CD4-positive, alpha-beta memory T cell (primary cell): ENCODE measurements at regions not wholly inside any gene's neighbourhood (a gene's known extent, or its start where the extent isn't known, plus 50 kb on each side); places are given as distances from the start of the nearest gene placed in this dataset.
"Not testable (repeated sequence)": the region's sequence is repeated elsewhere in the genome, so short reads cannot be mapped to it uniquely, and the experiment has no call there.

Experiments
- CTCF ChIA-PET: fragments of 350-600 bp; sonication (Branson Sonifier 250); formaldehyde crosslinking; loops from one replicate; lab custom pipeline; 2021; ENCODE audit warnings: inconsistent platforms; ENCODE audit not compliant: partially characterized antibody; lab: Charles Lee
- POLR2A ChIA-PET: fragments of 350-600 bp; sonication (Branson Sonifier 250); formaldehyde crosslinking; loops from one replicate; lab custom pipeline; 2021; ENCODE audit not compliant: partially characterized antibody; lab: Charles Lee
- DNase-seq, 5 donors: peaks; one replicate each; pipeline versions ENCODE4 v3.0.0 to v3.0.0-alpha.2; 2020 to 2022; ENCODE audit warnings: mixed read lengths in 1 of 5
- H3K27ac ChIP-seq: one replicate; pipeline ENCODE4 v1.7.0; 2013; ENCODE audit warnings: low read depth, low read length
- H3K27me3 ChIP-seq: 2 replicates; pipeline ENCODE4 v1.7.0; 2013; ENCODE audit warnings: mild to moderate bottlenecking, low read length, moderate library complexity; ENCODE audit not compliant: insufficient read depth
- H3K36me3 ChIP-seq: 2 replicates; pipeline ENCODE4 v1.7.0; 2013; ENCODE audit warnings: mild to moderate bottlenecking, low read length, moderate library complexity; ENCODE audit not compliant: insufficient read depth
- H3K4me1 ChIP-seq: 2 replicates; pipeline ENCODE4 v1.7.0; 2013; ENCODE audit warnings: mild to moderate bottlenecking, low read length, moderate library complexity; ENCODE audit not compliant: insufficient read depth
- H3K4me3 ChIP-seq, 2 donors: one replicate each; pipeline ENCODE4 v1.7.0; 2013; ENCODE audit warnings: low read length in 2 of 2, mild to moderate bottlenecking in 1 of 2
- H3K9me3 ChIP-seq, 2 donors: one replicate each; pipeline ENCODE4 v1.7.0; 2013; ENCODE audit warnings: low read length in 2 of 2, control low read depth in 1 of 2; ENCODE audit not compliant: control insufficient read depth in 1 of 2
- H3K27ac Mint-ChIP-seq, 7 donors: one replicate each; pipeline ENCODE4 v1.8.0; 2020 to 2021; ENCODE audit warnings: mixed read lengths in 7 of 7, mild to moderate bottlenecking in 6 of 7, inconsistent platforms in 3 of 7, moderate library complexity in 3 of 7
- H3K27me3 Mint-ChIP-seq, 2 donors: one replicate each; pipeline ENCODE4 v1.8.0; 2020 to 2021; ENCODE audit warnings: mixed read lengths in 2 of 2
- H3K36me3 Mint-ChIP-seq, 2 donors: one replicate each; pipeline ENCODE4 v1.8.0; 2020 to 2021; ENCODE audit warnings: mixed read lengths in 2 of 2, inconsistent platforms in 1 of 2, mild to moderate bottlenecking in 1 of 2
- H3K4me1 Mint-ChIP-seq, 4 donors: one replicate each; pipeline ENCODE4 v1.8.0; 2020 to 2021; ENCODE audit warnings: mixed read lengths in 4 of 4, mild to moderate bottlenecking in 1 of 4
- H3K4me3 Mint-ChIP-seq, 8 donors: one replicate each; pipeline ENCODE4 v1.8.0; 2020 to 2021; ENCODE audit warnings: mixed read lengths in 8 of 8, mild to moderate bottlenecking in 7 of 8, moderate library complexity in 6 of 8, inconsistent platforms in 3 of 8
- H3K9me3 Mint-ChIP-seq, 8 donors: one replicate each; pipeline ENCODE4 v1.8.0; 2020 to 2021; ENCODE audit warnings: mixed read lengths in 8 of 8, mild to moderate bottlenecking in 5 of 8, inconsistent platforms in 3 of 8, moderate library complexity in 1 of 8
- intact Hi-C: fragments of 100-400 bp; cut with micrococcal nuclease; formaldehyde crosslinking; loops from one replicate; pipeline ENCODE4 v1.15.1; 2023

DNA sequence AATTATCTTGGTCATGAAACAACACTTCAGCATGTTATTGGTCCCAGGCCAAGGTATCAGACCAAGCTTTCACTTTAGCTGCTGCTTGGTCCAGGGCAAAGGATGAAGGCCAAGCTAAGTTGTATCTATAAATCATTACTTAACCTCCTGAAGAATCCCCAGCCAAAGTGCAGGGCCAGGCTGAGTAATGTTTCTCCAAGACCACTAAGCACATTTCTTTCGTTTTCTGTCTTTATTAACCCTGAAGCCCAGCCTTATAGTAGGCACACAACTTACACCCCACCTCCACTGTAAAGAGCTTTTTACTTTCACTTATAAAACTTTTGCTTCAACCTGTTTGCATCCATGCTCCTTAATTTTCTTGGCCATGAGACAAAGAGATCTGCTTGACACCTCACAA, 167.3 kb downstream of the RBMY1A1 start:
- H3K9me3 Mint-ChIP-seq, H3K4me3 Mint-ChIP-seq, H3K36me3 Mint-ChIP-seq, POLR2A ChIA-PET, H3K4me3 ChIP-seq, H3K27me3 ChIP-seq, DNase-seq, H3K27ac ChIP-seq, intact Hi-C loops, H3K36me3 ChIP-seq, CTCF ChIA-PET, H3K9me3 ChIP-seq, H3K4me1 Mint-ChIP-seq, H3K27ac Mint-ChIP-seq, H3K4me1 ChIP-seq, H3K27me3 Mint-ChIP-seq: not testable (repeated sequence)

DNA sequence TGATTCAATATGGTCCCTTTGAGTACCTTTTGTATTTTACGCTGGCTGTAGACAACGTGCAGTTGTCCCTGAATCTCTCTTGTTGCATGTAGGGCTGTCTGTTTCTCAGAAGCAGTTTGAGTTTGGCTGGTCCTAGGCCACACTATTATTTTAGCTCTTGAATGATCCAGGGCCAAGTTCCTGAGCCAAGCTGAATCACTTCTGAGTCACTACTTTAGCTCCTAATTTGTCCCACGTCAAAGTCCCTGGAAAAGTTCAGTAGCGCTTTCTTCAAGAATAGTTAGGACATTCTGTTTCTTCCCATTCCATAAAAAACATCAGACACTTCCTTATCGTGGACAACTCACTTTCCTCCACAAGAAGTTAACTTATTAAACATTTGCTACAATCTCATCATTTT, 168.2 kb downstream of the RBMY1A1 start:
- H3K9me3 ChIP-seq, H3K27ac Mint-ChIP-seq, H3K27me3 ChIP-seq, H3K4me3 ChIP-seq, H3K4me3 Mint-ChIP-seq, POLR2A ChIA-PET, H3K27ac ChIP-seq, H3K9me3 Mint-ChIP-seq, H3K36me3 ChIP-seq, H3K4me1 ChIP-seq, H3K4me1 Mint-ChIP-seq, intact Hi-C loops, H3K36me3 Mint-ChIP-seq, H3K27me3 Mint-ChIP-seq, CTCF ChIA-PET, DNase-seq: not testable (repeated sequence)

DNA sequence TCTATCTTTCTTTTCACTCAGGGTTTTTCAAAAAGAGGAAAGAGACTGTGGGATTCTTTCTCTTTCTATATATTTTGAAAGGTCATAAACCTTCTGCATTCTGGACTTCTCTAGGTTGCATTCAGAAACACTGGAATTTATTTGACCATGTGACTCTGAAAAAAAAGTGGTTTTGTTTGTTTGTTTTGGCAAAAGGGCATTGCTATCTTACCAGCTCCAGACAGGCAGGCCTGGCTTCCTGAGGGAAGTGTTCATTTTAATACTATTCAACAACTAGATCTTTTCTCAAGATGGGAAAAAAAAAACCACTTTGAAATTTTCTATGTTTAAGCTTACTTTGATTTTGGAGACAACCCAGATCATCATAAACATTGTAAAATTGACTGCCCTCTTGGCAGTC, 170.6 kb downstream of the RBMY1A1 start:
- no peaks in the 10 kb centered on the region for H3K36me3 Mint-ChIP-seq
- CTCF ChIA-PET, result no interaction called here
- intact Hi-C loops, result no loop called here

DNA sequence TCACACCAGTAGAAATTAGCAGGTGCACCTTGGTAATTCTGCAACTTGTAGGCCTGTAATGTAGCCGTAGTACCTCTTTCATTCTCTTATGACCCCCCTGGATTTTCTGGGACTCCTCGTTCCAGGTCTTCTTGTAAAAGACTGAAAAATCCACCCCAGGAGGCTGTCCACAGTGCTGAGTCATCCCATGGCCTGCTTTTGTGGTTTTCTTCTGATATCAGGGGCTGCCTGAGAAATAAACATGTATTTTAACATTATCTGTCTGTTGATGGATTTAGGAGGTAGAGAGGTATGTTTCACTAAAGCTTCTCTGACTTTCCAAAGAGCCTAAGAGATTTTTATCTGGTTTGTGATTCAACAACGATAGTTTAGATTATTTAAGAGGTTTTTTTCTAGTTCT, 171.9 kb downstream of the RBMY1A1 start:
- DNase-seq, H3K9me3 ChIP-seq, POLR2A ChIA-PET, intact Hi-C loops, H3K4me1 Mint-ChIP-seq, H3K4me1 ChIP-seq, H3K27me3 Mint-ChIP-seq, H3K27ac Mint-ChIP-seq, H3K27ac ChIP-seq, H3K9me3 Mint-ChIP-seq, H3K4me3 Mint-ChIP-seq, CTCF ChIA-PET, H3K36me3 Mint-ChIP-seq, H3K27me3 ChIP-seq, H3K4me3 ChIP-seq, H3K36me3 ChIP-seq: not testable (repeated sequence)

More for the DNA sequence above, 170.6 kb downstream of the RBMY1A1 start:
- no peak overlapping the region for H3K27ac Mint-ChIP-seq
- no peak for DNase-seq
- POLR2A ChIA-PET, result no interaction called here
- H3K4me1 Mint-ChIP-seq, result no peaks in the 10 kb centered on the region
- Histone ChIP-seq H3K36me3 (no peaks in the 10 kb centered on the region), H3K4me3 (no peak overlapping the region), H3K9me3 (no peaks in the 10 kb centered on the region), H3K4me1 (no peaks in the 10 kb centered on the region), H3K27me3 (no peaks in the 10 kb centered on the region), H3K27ac (no peak overlapping the region)
- no peak overlapping the region for H3K4me3 Mint-ChIP-seq
- H3K9me3 Mint-ChIP-seq, result no peaks in the 10 kb centered on the region
- H3K27me3 Mint-ChIP-seq, result no peaks in the 10 kb centered on the region

DNA sequence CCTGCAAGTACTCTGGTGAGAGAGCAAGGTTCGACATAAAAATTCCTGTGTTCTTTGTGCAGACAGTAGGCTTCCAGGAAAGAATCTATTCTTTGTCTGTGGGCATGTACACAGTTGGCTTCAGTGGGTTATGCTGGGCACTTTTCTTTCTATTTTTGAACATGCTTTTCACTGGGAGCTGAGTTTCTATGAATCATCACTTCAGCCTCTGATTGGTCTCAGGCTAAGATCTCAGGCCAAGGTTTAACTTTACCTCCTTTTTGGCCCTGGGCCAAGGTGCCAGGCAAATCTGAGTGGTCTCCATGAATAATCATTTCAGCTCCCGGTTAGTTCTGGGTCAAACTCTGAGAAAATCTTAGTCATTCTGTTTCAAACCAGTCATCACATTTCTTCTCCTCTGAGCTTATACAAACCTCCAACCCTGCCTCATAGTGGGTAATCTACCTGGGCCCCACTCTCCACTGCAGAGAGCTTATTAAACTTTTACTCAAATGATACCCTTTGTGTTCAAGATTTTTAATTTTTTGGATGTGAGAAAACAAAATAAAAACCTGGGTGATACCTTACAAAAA, 158.8 kb downstream of the RBMY1D start:
- H3K4me3 ChIP-seq, CTCF ChIA-PET, intact Hi-C loops: not testable (repeated sequence)

DNA sequence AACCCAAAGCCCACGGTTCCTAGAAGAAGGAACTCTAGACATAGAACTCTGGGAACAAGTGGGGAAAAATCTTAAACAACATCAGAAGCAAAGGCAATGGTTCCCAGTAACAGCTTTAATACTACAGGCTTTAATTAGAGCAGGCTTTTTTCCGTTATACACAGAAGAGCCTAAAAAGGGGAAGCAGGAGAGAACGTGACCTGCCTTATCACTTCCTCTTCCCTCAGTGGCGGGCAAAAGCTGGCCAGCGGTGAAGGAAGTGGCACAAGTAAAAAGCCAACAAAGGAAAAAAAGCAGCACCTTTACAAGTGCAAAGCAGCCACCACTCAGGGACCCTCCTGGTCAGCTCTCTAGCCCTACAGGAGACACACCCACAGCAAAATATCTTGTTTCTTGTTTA, 149.3 kb downstream of the RBMY1D start:
- H3K9me3 Mint-ChIP-seq, H3K27ac ChIP-seq, H3K4me1 Mint-ChIP-seq, H3K27me3 Mint-ChIP-seq, POLR2A ChIA-PET, H3K36me3 ChIP-seq, H3K27ac Mint-ChIP-seq, intact Hi-C loops, H3K4me3 ChIP-seq, DNase-seq, H3K27me3 ChIP-seq, CTCF ChIA-PET, H3K4me1 ChIP-seq, H3K4me3 Mint-ChIP-seq, H3K9me3 ChIP-seq, H3K36me3 Mint-ChIP-seq: not testable (repeated sequence)

More for the DNA sequence above, 158.8 kb downstream of the RBMY1D start:
- H3K4me1 Mint-ChIP-seq, H3K9me3 Mint-ChIP-seq, H3K27me3 Mint-ChIP-seq, H3K27ac ChIP-seq, H3K9me3 ChIP-seq, H3K27me3 ChIP-seq, H3K27ac Mint-ChIP-seq, H3K4me1 ChIP-seq, H3K4me3 Mint-ChIP-seq, H3K36me3 Mint-ChIP-seq, H3K36me3 ChIP-seq, POLR2A ChIA-PET, DNase-seq: not testable (repeated sequence)

DNA sequence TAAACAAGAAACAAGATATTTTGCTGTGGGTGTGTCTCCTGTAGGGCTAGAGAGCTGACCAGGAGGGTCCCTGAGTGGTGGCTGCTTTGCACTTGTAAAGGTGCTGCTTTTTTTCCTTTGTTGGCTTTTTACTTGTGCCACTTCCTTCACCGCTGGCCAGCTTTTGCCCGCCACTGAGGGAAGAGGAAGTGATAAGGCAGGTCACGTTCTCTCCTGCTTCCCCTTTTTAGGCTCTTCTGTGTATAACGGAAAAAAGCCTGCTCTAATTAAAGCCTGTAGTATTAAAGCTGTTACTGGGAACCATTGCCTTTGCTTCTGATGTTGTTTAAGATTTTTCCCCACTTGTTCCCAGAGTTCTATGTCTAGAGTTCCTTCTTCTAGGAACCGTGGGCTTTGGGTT, 134.1 kb downstream of the RBMY1D start:
- intact Hi-C loops, H3K27ac Mint-ChIP-seq, H3K36me3 ChIP-seq, H3K27me3 Mint-ChIP-seq, H3K4me1 Mint-ChIP-seq, CTCF ChIA-PET, H3K9me3 ChIP-seq, H3K36me3 Mint-ChIP-seq, H3K4me3 ChIP-seq, H3K27me3 ChIP-seq, H3K27ac ChIP-seq, H3K4me3 Mint-ChIP-seq, H3K9me3 Mint-ChIP-seq, DNase-seq, H3K4me1 ChIP-seq, POLR2A ChIA-PET: not testable (repeated sequence)

DNA sequence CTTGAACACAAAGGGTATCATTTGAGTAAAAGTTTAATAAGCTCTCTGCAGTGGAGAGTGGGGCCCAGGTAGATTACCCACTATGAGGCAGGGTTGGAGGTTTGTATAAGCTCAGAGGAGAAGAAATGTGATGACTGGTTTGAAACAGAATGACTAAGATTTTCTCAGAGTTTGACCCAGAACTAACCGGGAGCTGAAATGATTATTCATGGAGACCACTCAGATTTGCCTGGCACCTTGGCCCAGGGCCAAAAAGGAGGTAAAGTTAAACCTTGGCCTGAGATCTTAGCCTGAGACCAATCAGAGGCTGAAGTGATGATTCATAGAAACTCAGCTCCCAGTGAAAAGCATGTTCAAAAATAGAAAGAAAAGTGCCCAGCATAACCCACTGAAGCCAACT, 126.5 kb downstream of the RBMY1D start:
- H3K27ac ChIP-seq, H3K9me3 Mint-ChIP-seq, H3K36me3 Mint-ChIP-seq, H3K27ac Mint-ChIP-seq, H3K4me1 ChIP-seq, H3K4me3 Mint-ChIP-seq, CTCF ChIA-PET, H3K27me3 Mint-ChIP-seq, H3K27me3 ChIP-seq, H3K4me1 Mint-ChIP-seq, H3K4me3 ChIP-seq, POLR2A ChIA-PET, DNase-seq, H3K9me3 ChIP-seq, H3K36me3 ChIP-seq, intact Hi-C loops: not testable (repeated sequence)
